MM.1S (cell line): ENCODE measurements at regions not wholly inside any gene's neighbourhood (a gene's known extent, or its start where the extent isn't known, plus 50 kb on each side); places are given as distances from the start of the nearest gene placed in this dataset.

ENCODE experiments used
- EZH2 ChIP-seq: fragments of 300-600 bp; sonication (generic); optimal IDR thresholded peaks from 2 replicates; pipeline ENCODE3; 2017; ENCODE audit warnings: low read depth, mild to moderate bottlenecking, antibody characterized with exemption, low read length, mixed read lengths
- EZH2phosphoT487 ChIP-seq: fragments of 300-600 bp; sonication (generic); IDR thresholded peaks from 2 replicates; pipeline ENCODE4 v1.6.1; 2018; ENCODE audit warnings: antibody characterized with exemption, low read length
- TF ChIP-seq, protein P1 (sequence below): fragments of 300-600 bp; sonication (generic); IDR thresholded peaks from 2 replicates; pipeline ENCODE4 v1.5.1; 2016; ENCODE audit warnings: antibody characterized with exemption, low read length, mixed read lengths

DNA sequence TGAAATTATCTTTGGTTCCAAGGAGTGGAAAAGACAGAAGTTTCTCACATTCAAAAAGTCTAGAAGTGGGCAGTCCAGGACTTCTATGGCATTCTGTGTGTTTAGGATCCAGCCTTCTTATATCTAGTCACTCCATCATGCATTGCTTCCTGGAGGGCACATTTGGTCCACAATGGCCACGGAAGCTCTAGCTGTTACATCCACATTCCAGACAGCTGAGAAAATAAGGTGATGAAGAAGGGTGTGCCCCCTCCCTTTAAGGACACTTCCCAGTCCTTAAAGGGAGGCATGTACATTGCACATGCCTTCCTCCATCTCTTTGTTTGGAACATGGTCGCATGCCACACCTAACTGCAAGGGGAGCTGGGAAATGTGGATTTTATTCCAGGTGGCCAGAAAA, 59.9 kb upstream of the BZW1 start:
- TF ChIP-seq, protein P1, sequence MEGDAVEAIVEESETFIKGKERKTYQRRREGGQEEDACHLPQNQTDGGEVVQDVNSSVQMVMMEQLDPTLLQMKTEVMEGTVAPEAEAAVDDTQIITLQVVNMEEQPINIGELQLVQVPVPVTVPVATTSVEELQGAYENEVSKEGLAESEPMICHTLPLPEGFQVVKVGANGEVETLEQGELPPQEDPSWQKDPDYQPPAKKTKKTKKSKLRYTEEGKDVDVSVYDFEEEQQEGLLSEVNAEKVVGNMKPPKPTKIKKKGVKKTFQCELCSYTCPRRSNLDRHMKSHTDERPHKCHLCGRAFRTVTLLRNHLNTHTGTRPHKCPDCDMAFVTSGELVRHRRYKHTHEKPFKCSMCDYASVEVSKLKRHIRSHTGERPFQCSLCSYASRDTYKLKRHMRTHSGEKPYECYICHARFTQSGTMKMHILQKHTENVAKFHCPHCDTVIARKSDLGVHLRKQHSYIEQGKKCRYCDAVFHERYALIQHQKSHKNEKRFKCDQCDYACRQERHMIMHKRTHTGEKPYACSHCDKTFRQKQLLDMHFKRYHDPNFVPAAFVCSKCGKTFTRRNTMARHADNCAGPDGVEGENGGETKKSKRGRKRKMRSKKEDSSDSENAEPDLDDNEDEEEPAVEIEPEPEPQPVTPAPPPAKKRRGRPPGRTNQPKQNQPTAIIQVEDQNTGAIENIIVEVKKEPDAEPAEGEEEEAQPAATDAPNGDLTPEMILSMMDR: no peak
- no peak for TF ChIP-seq EZH2phosphoT487
- TF ChIP-seq EZH2: no peak
